Duodenal mucosa (tissue), 2 donors: ENCODE measurements at regions not wholly inside any gene's neighbourhood (a gene's known extent, or its start where the extent isn't known, plus 50 kb on each side); places are given as distances from the start of the nearest gene placed in this dataset.
"Not testable (repeated sequence)": the region's sequence is repeated elsewhere in the genome, so short reads cannot be mapped to it uniquely, and the experiment has no call there.

ENCODE experiments used
- H3K27ac ChIP-seq: one replicate; pipeline ENCODE4 v1.7.0; 2013; ENCODE audit warnings: low read depth, low read length
- H3K27me3 ChIP-seq, 2 donors: one replicate each; pipeline ENCODE4 v1.7.0; 2013; ENCODE audit warnings: low read length in 2 of 2, control low read depth in 1 of 2; ENCODE audit not compliant: insufficient read depth in 2 of 2, control insufficient read depth in 1 of 2
- H3K36me3 ChIP-seq, 2 donors: one replicate each; pipeline ENCODE4 v1.7.0; 2013; ENCODE audit warnings: low read length in 2 of 2, control low read depth in 1 of 2; ENCODE audit not compliant: insufficient read depth in 2 of 2, control insufficient read depth in 1 of 2
- H3K4me1 ChIP-seq, 2 donors: one replicate each; pipeline ENCODE4 v1.7.0; 2013; ENCODE audit warnings: low read length in 2 of 2, control low read depth in 1 of 2; ENCODE audit not compliant: insufficient read depth in 2 of 2, control insufficient read depth in 1 of 2
- H3K4me3 ChIP-seq, 2 donors: one replicate each; pipeline ENCODE4 v1.7.0; 2013; ENCODE audit warnings: low read length in 2 of 2, low read depth in 1 of 2
- H3K9ac ChIP-seq, 2 donors: one replicate each; pipeline ENCODE4 v1.7.0; 2013; ENCODE audit warnings: low read length in 2 of 2, low read depth in 1 of 2
- H3K9me3 ChIP-seq, 2 donors: one replicate each; pipeline ENCODE4 v1.7.0; 2013; ENCODE audit warnings: low read length in 2 of 2, control low read depth in 1 of 2; ENCODE audit not compliant: control insufficient read depth in 1 of 2

- no peak overlapping the region for H3K9ac ChIP-seq
- no peaks in the 10 kb centered on the region for H3K27me3 ChIP-seq
- no peaks in the 10 kb centered on the region for H3K9me3 ChIP-seq
- no peaks in the 10 kb centered on the region for H3K36me3 ChIP-seq
- no peak overlapping the region for H3K27ac ChIP-seq
- H3K4me1 ChIP-seq: peaks cover 0 to 4% of the 10 kb centered on the region in 2 donors
- H3K4me3 ChIP-seq: no peak overlapping the region
Measured at GRCh38 chr5:147101659-147102369, 133.0 kb upstream of the STK32A start.

- Histone ChIP-seq H3K9ac (no peak overlapping the region), H3K27ac (no peak overlapping the region), H3K4me1 (no peaks in the 10 kb centered on the region), H3K36me3 (no peaks in the 10 kb centered on the region), H3K9me3 (no peaks in the 10 kb centered on the region), H3K27me3 (no peaks in the 10 kb centered on the region), H3K4me3 (no peak overlapping the region)
Measured at GRCh38 chr5:147112899-147113298, 121.9 kb upstream of the STK32A start.

- H3K27me3 ChIP-seq: no peaks in the 10 kb centered on the region
- no peaks in the 10 kb centered on the region for H3K36me3 ChIP-seq
- H3K4me3 ChIP-seq: no peak overlapping the region
- H3K4me1 ChIP-seq: no peaks in the 10 kb centered on the region
- H3K27ac ChIP-seq: no peak overlapping the region
- H3K9ac ChIP-seq: no peak overlapping the region
- no peaks in the 10 kb centered on the region for H3K9me3 ChIP-seq
Measured at GRCh38 chr5:147113967-147114366, 120.9 kb upstream of the STK32A start.

- H3K36me3 ChIP-seq, H3K4me1 ChIP-seq, H3K27me3 ChIP-seq, H3K9ac ChIP-seq, H3K9me3 ChIP-seq, H3K4me3 ChIP-seq, H3K27ac ChIP-seq: not testable (repeated sequence)
Measured at GRCh38 chr5:147139759-147140158, 95.1 kb upstream of the STK32A start.

- no peaks in the 10 kb centered on the region for H3K36me3 ChIP-seq
- no peak overlapping the region for H3K9ac ChIP-seq
- no peaks in the 10 kb centered on the region for H3K4me1 ChIP-seq
- H3K4me3 ChIP-seq: no peak overlapping the region
- H3K27me3 ChIP-seq: no peaks in the 10 kb centered on the region
- H3K27ac ChIP-seq: no peak overlapping the region
- H3K9me3 ChIP-seq: peaks cover 0 to 2% of the 10 kb centered on the region in 2 donors
Measured at GRCh38 chr5:147140558-147140957, 94.3 kb upstream of the STK32A start.

- not testable (repeated sequence) for H3K4me3 ChIP-seq, H3K36me3 ChIP-seq, H3K9ac ChIP-seq, H3K27me3 ChIP-seq, H3K27ac ChIP-seq, H3K9me3 ChIP-seq, H3K4me1 ChIP-seq
Measured at GRCh38 chr5:147141580-147141979, 93.2 kb upstream of the STK32A start.

GRCh38 chr5:147143215-147143614, 91.6 kb upstream of the STK32A start:
- H3K27me3 ChIP-seq: no peaks in the 10 kb centered on the region
- H3K27ac ChIP-seq: no peak overlapping the region

GRCh38 chr5:147145328-147145727, 89.5 kb upstream of the STK32A start:
- Histone ChIP-seq H3K27ac (no peak overlapping the region), H3K4me3 (no peak overlapping the region), H3K36me3 (no peaks in the 10 kb centered on the region), H3K9ac (no peak overlapping the region), H3K4me1 (no peaks in the 10 kb centered on the region), H3K27me3 (no peaks in the 10 kb centered on the region), H3K9me3 (no peaks in the 10 kb centered on the region)

More at GRCh38 chr5:147143215-147143614, 91.6 kb upstream of the STK32A start:
- H3K9me3 ChIP-seq: no peaks in the 10 kb centered on the region
- H3K9ac ChIP-seq: no peak overlapping the region
- no peak overlapping the region for H3K4me3 ChIP-seq
- H3K36me3 ChIP-seq: no peaks in the 10 kb centered on the region
- H3K4me1 ChIP-seq: no peaks in the 10 kb centered on the region

- Histone ChIP-seq H3K9ac (no peak overlapping the region), H3K27me3 (no peaks in the 10 kb centered on the region), H3K27ac (no peak overlapping the region), H3K36me3 (no peaks in the 10 kb centered on the region), H3K4me3 (no peak overlapping the region), H3K4me1 (no peaks in the 10 kb centered on the region), H3K9me3 (no peaks in the 10 kb centered on the region)
Measured at GRCh38 chr5:147148715-147149114, 86.1 kb upstream of the STK32A start.

GRCh38 chr5:147152086-147152485, 82.7 kb upstream of the STK32A start:
- Histone ChIP-seq H3K9me3 (no peaks in the 10 kb centered on the region), H3K4me3 (no peak overlapping the region), H3K27ac (no peak overlapping the region), H3K9ac (no peak overlapping the region), H3K4me1 (no peaks in the 10 kb centered on the region), H3K27me3 (no peaks in the 10 kb centered on the region), H3K36me3 (no peaks in the 10 kb centered on the region)

- Histone ChIP-seq H3K36me3 (no peaks in the 10 kb centered on the region), H3K9me3 (no peaks in the 10 kb centered on the region), H3K9ac (no peak overlapping the region), H3K27ac (no peak overlapping the region), H3K4me1 (no peaks in the 10 kb centered on the region), H3K4me3 (no peak overlapping the region), H3K27me3 (no peaks in the 10 kb centered on the region)
Measured at GRCh38 chr5:147154809-147155208, 80.0 kb upstream of the STK32A start.
